ENCODE measurements at regions not wholly inside any gene's neighbourhood (a gene's known extent, or its start where the extent isn't known, plus 50 kb on each side); places are given as distances from the start of the nearest gene placed in this dataset.

GRCh38 chr13:18978447-18978846 is 203.2 kb downstream of the TUBA3C start:
- Histone ChIP-seq H3K4me1 (ENCODE audit: control insufficient read depth, insufficient read depth, low read length) (no peaks in the 10 kb centered on the region), H3K56ac (ENCODE audit: extremely low read depth, insufficient read depth, low read length) (no peak overlapping the region), H2BK120ac (ENCODE audit: low read depth, low read length) (no peak overlapping the region), H2BK15ac (ENCODE audit: low read depth, low read length) (no peak overlapping the region), H3K4me2 (ENCODE audit: low read depth, low read length) (no peak overlapping the region), H2BK20ac (ENCODE audit: low read depth, low read length) (no peak overlapping the region), H2AK9ac (replicated peaks; ENCODE audit: low read depth, low read length, poor library complexity) (no peak overlapping the region), H3K36me3 (ENCODE audit: control insufficient read depth, insufficient read depth, low read length) (no peaks in the 10 kb centered on the region), H3K27ac (ENCODE audit: insufficient read depth, low read length) (no peak overlapping the region), H3K4me3 (ENCODE audit: insufficient read depth, low read depth, low read length) (no peak overlapping the region), H3K79me1 (ENCODE audit: low read depth in 1 of 2, low read length in 2 of 2) (no peaks in the 10 kb centered on the region), H4K8ac (ENCODE audit: low read depth in 2 of 2, low read length in 2 of 2) (no peak overlapping the region), H4K5ac (ENCODE audit: low read depth, low read length) (no peak overlapping the region), H3K4ac (ENCODE audit: low read depth, low read length) (no peak overlapping the region), H2AK5ac (ENCODE audit: low read depth, low read length) (no peak overlapping the region), H3K27me3 (ENCODE audit: control insufficient read depth, insufficient read depth, low read length) (no peaks in the 10 kb centered on the region), H3K14ac (replicated peaks; ENCODE audit: low read depth, low read length) (no peak overlapping the region), H3K9me1 (ENCODE audit: insufficient read depth, low read length) (no peaks in the 10 kb centered on the region), H4K20me1 (ENCODE audit: insufficient read depth, low read length) (no peaks in the 10 kb centered on the region), H3K9ac (ENCODE audit: low read depth, low read length) (no peak overlapping the region), H2AFZ (replicated peaks; ENCODE audit: low read length, poor library complexity) (no peak overlapping the region), H2BK5ac (ENCODE audit: low read depth, low read length, poor library complexity, severe bottlenecking) (no peak overlapping the region), H3K9me3 (ENCODE audit: control insufficient read depth, insufficient read depth, low read length) (peaks cover 21% of the 10 kb centered on the region), H3K23ac (ENCODE audit: low read depth, low read length) (no peak overlapping the region), H4K91ac (ENCODE audit: insufficient read depth, low read depth, low read length) (no peak overlapping the region), H3K18ac (ENCODE audit: low read depth, low read length) (no peak overlapping the region)
- ATAC-seq (ENCODE audit: low read depth) (no peak), DNase-seq (no peak)
- TF ChIP-seq RAD21 (IDR thresholded peaks at IDR 0.05; ENCODE audit: low read length): no peak
- TF ChIP-seq MXI1 (IDR thresholded peaks at IDR 0.05; ENCODE audit: borderline replicate concordance, low read depth, low read length): no peak
- intact Hi-C loops (cut with micrococcal nuclease): no loop called here
- in situ Hi-C loops (cut with MboI; ENCODE audit: low sequenced_read_pairs): no loop called here
- ChIA-PET CTCF (no interaction called here), POLR2A (ENCODE audit: unreplicated experiment) (no interaction called here)
- 100% methylated on average over 1 of the region's 1 CpG; no CpG with 5 or more reads in 1 of the 2 experiments for WGBS, 2 experiments (ENCODE audit: extremely low coverage in 2 of 2, insufficient read length in 1 of 2)
- no TSS peak for BruUV-seq (replicated peaks)
- dilution Hi-C loops (cut with HindIII; ENCODE audit: low sequenced_read_pairs, unreplicated experiment): no loop called here
